ENCODE measurements at regions not wholly inside any gene's neighbourhood (a gene's known extent, or its start where the extent isn't known, plus 50 kb on each side); places are given as distances from the start of the nearest gene placed in this dataset.
"Not testable (repeated sequence)": the region's sequence is repeated elsewhere in the genome, so short reads cannot be mapped to it uniquely, and the experiment has no call there.

DNA sequence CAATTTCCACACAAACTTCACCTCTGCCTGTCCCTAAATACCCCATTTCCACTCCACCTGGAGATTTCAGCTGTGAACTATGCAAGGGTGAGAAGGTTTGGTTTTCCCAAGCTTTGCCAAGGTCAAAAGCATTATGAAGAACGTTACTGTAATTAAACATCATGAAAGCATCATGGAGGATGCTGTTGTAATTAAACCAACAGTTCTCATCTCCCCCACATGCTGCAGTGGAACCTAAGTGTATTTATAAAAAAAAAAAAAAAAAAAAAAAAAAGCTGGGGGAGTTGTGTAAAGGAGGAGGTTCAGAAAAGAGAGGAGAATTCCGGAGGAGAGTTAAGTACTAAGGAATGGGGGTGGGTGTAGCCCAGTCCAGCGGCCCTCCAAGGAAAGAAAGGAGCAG, 474.9 kb upstream of the JARID2 start:
- Histone ChIP-seq H3K27ac (ENCODE audit: low read depth, low read length) (no peak overlapping the region), H3K36me3 (ENCODE audit: insufficient read depth, low read length) (no peaks in the 10 kb centered on the region), H3K4me1 (ENCODE audit: insufficient read depth, low read length) (no peaks in the 10 kb centered on the region), H3K4me3 (ENCODE audit: low read length in 2 of 2) (no peak overlapping the region), H3K9me3 (ENCODE audit: control insufficient read depth in 1 of 2, low read length in 2 of 2) (no peaks in the 10 kb centered on the region), H3K27me3 (ENCODE audit: insufficient read depth, low read length) (no peaks in the 10 kb centered on the region)
- no peaks in the 10 kb centered on the region for H3K4me1 Mint-ChIP-seq
- H3K9me3 Mint-ChIP-seq = peaks cover 0 to 5% (median 0%) of the 10 kb centered on the region in 8 donors
- H3K27me3 Mint-ChIP-seq = peaks cover 0 to 3% of the 10 kb centered on the region in 2 donors
- no peak overlapping the region for H3K4me3 Mint-ChIP-seq
- intact Hi-C loops (cut with micrococcal nuclease) = no loop called here
- ChIA-PET POLR2A (ENCODE audit: partially characterized antibody) (no interaction called here), CTCF (ENCODE audit: partially characterized antibody) (no interaction called here)
- H3K36me3 Mint-ChIP-seq = no peaks in the 10 kb centered on the region
- no peak for DNase-seq
- no peak overlapping the region for H3K27ac Mint-ChIP-seq

- Mint-ChIP-seq H3K36me3 (no peaks in the 10 kb centered on the region), H3K27ac (no peak overlapping the region), H3K4me1 (no peaks in the 10 kb centered on the region), H3K9me3 (peaks cover 0 to 5% (median 0%) of the 10 kb centered on the region in 8 donors), H3K27me3 (peaks cover 0 to 3% of the 10 kb centered on the region in 2 donors), H3K4me3 (no peak overlapping the region)
- intact Hi-C loops (cut with micrococcal nuclease) = no loop called here
- H3K4me1 ChIP-seq (ENCODE audit: insufficient read depth, low read length) = no peaks in the 10 kb centered on the region
- no peak overlapping the region for H3K27ac ChIP-seq (ENCODE audit: low read depth, low read length)
- ChIA-PET POLR2A (ENCODE audit: partially characterized antibody) (no interaction called here), CTCF (ENCODE audit: partially characterized antibody) (no interaction called here)
- no peak overlapping the region for H3K4me3 ChIP-seq (ENCODE audit: low read length in 2 of 2)
- no peaks in the 10 kb centered on the region for H3K27me3 ChIP-seq (ENCODE audit: insufficient read depth, low read length)
- no peak for DNase-seq
- no peaks in the 10 kb centered on the region for H3K36me3 ChIP-seq (ENCODE audit: insufficient read depth, low read length)
- no peaks in the 10 kb centered on the region for H3K9me3 ChIP-seq (ENCODE audit: control insufficient read depth in 1 of 2, low read length in 2 of 2)
These were observed 473.7 kb upstream of the JARID2 start for GRCh38 chr6:14772188-14772587.

- Histone ChIP-seq H3K9me3 (ENCODE audit: control insufficient read depth in 1 of 2, low read length in 2 of 2) (no peaks in the 10 kb centered on the region), H3K36me3 (ENCODE audit: insufficient read depth, low read length) (no peaks in the 10 kb centered on the region), H3K27ac (ENCODE audit: low read depth, low read length) (no peak overlapping the region), H3K4me3 (ENCODE audit: low read length in 2 of 2) (no peak overlapping the region), H3K4me1 (ENCODE audit: insufficient read depth, low read length) (no peaks in the 10 kb centered on the region), H3K27me3 (ENCODE audit: insufficient read depth, low read length) (no peaks in the 10 kb centered on the region)
- Mint-ChIP-seq H3K27me3 (peaks cover 0 to 3% of the 10 kb centered on the region in 2 donors), H3K9me3 (peaks cover 0 to 7% (median 0%) of the 10 kb centered on the region in 8 donors), H3K4me1 (no peaks in the 10 kb centered on the region), H3K36me3 (no peaks in the 10 kb centered on the region), H3K27ac (no peak overlapping the region), H3K4me3 (no peak overlapping the region)
- no peak for DNase-seq
- intact Hi-C loops (cut with micrococcal nuclease) = no loop called here
- POLR2A ChIA-PET (ENCODE audit: partially characterized antibody) = interaction anchor here (1.4 kb wide), 1 partner anchor 20 kb away, joined by 3 read pairs; no protein-coding TSS in a partner anchor
- CTCF ChIA-PET (ENCODE audit: partially characterized antibody) = no interaction called here
These were observed 470.3 kb upstream of the JARID2 start for GRCh38 chr6:14775528-14775927.

DNA sequence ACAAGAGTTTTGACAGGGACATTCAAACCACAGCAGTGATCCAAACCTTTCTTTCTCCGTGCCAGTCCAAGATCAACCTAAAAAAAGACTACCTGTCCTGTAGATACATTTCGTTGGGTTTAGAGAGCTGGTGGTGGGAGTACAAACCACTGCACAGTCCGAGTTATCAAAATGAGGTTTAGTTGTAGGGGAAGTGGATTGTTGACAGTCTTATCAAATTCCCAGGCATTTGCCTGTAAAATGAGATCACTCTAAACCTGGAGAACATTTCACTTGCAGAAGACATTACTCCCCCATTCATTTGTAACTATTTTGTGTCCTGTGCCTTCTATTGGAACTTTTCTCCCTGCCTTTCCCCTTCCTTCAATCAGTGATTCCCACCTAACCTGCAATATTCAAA, 469.6 kb upstream of the JARID2 start:
- no peaks in the 10 kb centered on the region for H3K4me1 ChIP-seq (ENCODE audit: insufficient read depth, low read length)
- H3K36me3 ChIP-seq (ENCODE audit: insufficient read depth, low read length) = no peaks in the 10 kb centered on the region
- intact Hi-C loops (cut with micrococcal nuclease) = no loop called here
- Mint-ChIP-seq H3K27ac (no peak overlapping the region), H3K9me3 (peaks cover 0 to 7% (median 0%) of the 10 kb centered on the region in 8 donors), H3K36me3 (no peaks in the 10 kb centered on the region), H3K4me3 (no peak overlapping the region), H3K4me1 (no peaks in the 10 kb centered on the region), H3K27me3 (peaks cover 0 to 3% of the 10 kb centered on the region in 2 donors)
- no peak for DNase-seq
- CTCF ChIA-PET (ENCODE audit: partially characterized antibody) = no interaction called here
- no peaks in the 10 kb centered on the region for H3K9me3 ChIP-seq (ENCODE audit: control insufficient read depth in 1 of 2, low read length in 2 of 2)
- H3K27me3 ChIP-seq (ENCODE audit: insufficient read depth, low read length) = no peaks in the 10 kb centered on the region
- no peak overlapping the region for H3K27ac ChIP-seq (ENCODE audit: low read depth, low read length)
- POLR2A ChIA-PET (ENCODE audit: partially characterized antibody) = no interaction called here
- no peak overlapping the region for H3K4me3 ChIP-seq (ENCODE audit: low read length in 2 of 2)

DNA sequence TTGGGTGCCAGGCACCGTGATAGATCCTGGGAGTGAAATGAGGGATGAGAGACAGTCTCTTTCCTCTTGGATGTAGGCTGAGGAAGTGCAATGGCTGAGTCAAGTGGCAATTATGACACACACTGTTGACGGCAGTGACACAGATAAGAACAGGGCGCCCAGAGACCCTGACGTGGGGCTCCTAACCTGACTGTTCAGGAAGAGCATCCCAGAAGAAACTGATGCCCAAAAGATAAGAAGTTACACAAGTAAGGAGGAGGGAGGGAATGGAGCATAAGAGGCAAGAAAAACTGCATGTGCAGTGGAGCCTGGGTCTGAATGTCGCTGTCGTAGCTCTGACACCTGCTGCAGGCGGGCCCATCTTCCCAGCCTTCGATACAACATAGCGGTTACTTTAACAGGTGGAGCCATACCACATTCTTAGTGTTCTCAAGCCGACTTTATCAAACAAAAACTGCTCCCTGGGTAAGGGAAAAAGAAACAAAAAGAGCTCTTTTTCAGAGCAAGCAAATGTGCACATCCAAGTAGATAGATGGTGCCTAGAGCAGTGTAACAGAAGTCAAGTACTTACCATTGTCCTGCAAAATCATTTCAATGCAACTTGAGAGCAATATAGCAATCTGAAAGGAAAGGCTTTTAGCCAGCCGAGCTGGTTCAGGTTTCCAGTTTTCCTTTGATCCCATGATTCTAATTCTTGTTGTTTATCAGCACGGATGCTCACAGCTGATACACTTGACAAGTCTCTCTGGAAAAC, 463.9 kb upstream of the JARID2 start:
- Mint-ChIP-seq H3K4me3 (no peak overlapping the region), H3K4me1 (peaks cover 11 to 16% (median 13%) of the 10 kb centered on the region in 4 donors), H3K27ac (no peak overlapping the region), H3K9me3 (peaks cover 0 to 2% (median 0%) of the 10 kb centered on the region in 8 donors), H3K36me3 (no peaks in the 10 kb centered on the region), H3K27me3 (no peaks in the 10 kb centered on the region)
- Histone ChIP-seq H3K4me3 (ENCODE audit: low read length in 2 of 2) (no peak overlapping the region), H3K36me3 (ENCODE audit: insufficient read depth, low read length) (no peaks in the 10 kb centered on the region), H3K27ac (ENCODE audit: low read depth, low read length) (no peak overlapping the region), H3K9me3 (ENCODE audit: control insufficient read depth in 1 of 2, low read length in 2 of 2) (no peaks in the 10 kb centered on the region), H3K27me3 (ENCODE audit: insufficient read depth, low read length) (no peaks in the 10 kb centered on the region), H3K4me1 (ENCODE audit: insufficient read depth, low read length) (peaks cover 13% of the 10 kb centered on the region)
- intact Hi-C loops (cut with micrococcal nuclease) = no loop called here
- CTCF ChIA-PET (ENCODE audit: partially characterized antibody) = no interaction called here
- no peak for DNase-seq
- POLR2A ChIA-PET (ENCODE audit: partially characterized antibody) = no interaction called here

GRCh38 chr6:14782921-14783464, 462.9 kb upstream of the JARID2 start:
- H3K27me3 Mint-ChIP-seq; intact Hi-C loops (cut with micrococcal nuclease); POLR2A ChIA-PET (ENCODE audit: partially characterized antibody); H3K27ac Mint-ChIP-seq; H3K27me3 ChIP-seq (ENCODE audit: insufficient read depth, low read length); H3K36me3 Mint-ChIP-seq; H3K27ac ChIP-seq (ENCODE audit: low read depth, low read length); H3K9me3 ChIP-seq (ENCODE audit: control insufficient read depth in 1 of 2, low read length in 2 of 2); CTCF ChIA-PET (ENCODE audit: partially characterized antibody); H3K4me3 ChIP-seq (ENCODE audit: low read length in 2 of 2); H3K4me3 Mint-ChIP-seq; H3K36me3 ChIP-seq (ENCODE audit: insufficient read depth, low read length); DNase-seq; H3K9me3 Mint-ChIP-seq: not testable (repeated sequence)
- H3K4me1 ChIP-seq (ENCODE audit: insufficient read depth, low read length) = peaks cover 13% of the 10 kb centered on the region
- peaks cover 11 to 16% (median 13%) of the 10 kb centered on the region in 4 donors for H3K4me1 Mint-ChIP-seq

DNA sequence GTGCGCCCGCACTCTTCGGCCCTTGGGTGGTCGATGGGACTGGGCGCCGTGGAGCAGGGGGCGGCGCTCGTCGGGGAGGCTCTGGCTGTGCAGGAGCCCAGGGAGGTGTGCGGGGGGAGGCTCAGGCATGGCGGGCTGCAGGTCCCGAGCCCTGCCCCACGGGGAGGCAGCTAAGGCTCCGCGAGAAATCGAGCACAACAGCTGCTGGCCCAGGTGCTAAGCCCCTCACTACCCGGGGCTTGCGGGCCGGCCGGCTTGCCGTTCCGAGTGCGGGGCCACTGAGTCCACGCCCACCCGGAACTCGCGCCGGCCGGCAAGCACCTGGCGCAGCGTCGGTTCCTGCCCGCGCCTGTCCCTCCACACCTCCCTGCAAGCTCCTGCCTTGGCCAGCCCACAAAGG, 462.3 kb upstream of the JARID2 start:
- H3K27ac Mint-ChIP-seq = no peak overlapping the region

More for the DNA sequence above, 462.3 kb upstream of the JARID2 start:
- Mint-ChIP-seq H3K9me3 (peaks cover 0 to 2% (median 0%) of the 10 kb centered on the region in 8 donors), H3K27me3 (no peaks in the 10 kb centered on the region), H3K4me1 (peaks cover 11 to 16% (median 13%) of the 10 kb centered on the region in 4 donors), H3K4me3 (no peak overlapping the region), H3K36me3 (no peaks in the 10 kb centered on the region)
- Histone ChIP-seq H3K27me3 (ENCODE audit: insufficient read depth, low read length) (no peaks in the 10 kb centered on the region), H3K9me3 (ENCODE audit: control insufficient read depth in 1 of 2, low read length in 2 of 2) (no peaks in the 10 kb centered on the region), H3K36me3 (ENCODE audit: insufficient read depth, low read length) (no peaks in the 10 kb centered on the region), H3K4me1 (ENCODE audit: insufficient read depth, low read length) (peaks cover 13% of the 10 kb centered on the region), H3K4me3 (ENCODE audit: low read length in 2 of 2) (no peak overlapping the region), H3K27ac (ENCODE audit: low read depth, low read length) (no peak overlapping the region)
- ChIA-PET POLR2A (ENCODE audit: partially characterized antibody) (no interaction called here), CTCF (ENCODE audit: partially characterized antibody) (interaction anchor here (1.5 kb wide), 1 partner anchor 66 kb away, joined by 3 read pairs; no protein-coding TSS in a partner anchor)
- DNase-seq = no peak
- intact Hi-C loops (cut with micrococcal nuclease) = no loop called here
